ENCODE measurements at regions not wholly inside any gene's neighbourhood (a gene's known extent, or its start where the extent isn't known, plus 50 kb on each side); places are given as distances from the start of the nearest gene placed in this dataset.

GRCh38 chr12:83641789-83642188 is 955.1 kb downstream of the TMTC2 start:
- Histone ChIP-seq H3K4me1 (no peaks in the 10 kb centered on the region), H3K27ac (no peak overlapping the region), H3K36me3 (no peaks in the 10 kb centered on the region), H3K27me3 (replicated peaks in 1 of 7) (no peaks in the 10 kb centered on the region), H3K4me3 (no peak overlapping the region), H3K9me3 (peaks cover 0 to 17% (median 8%) of the 10 kb centered on the region in 8 donors)
- DNase-seq, result no peak
- TF ChIP-seq CTCF (IDR thresholded peaks at IDR 0.05 in 8 of 11, conservative IDR thresholded peaks at IDR 0.05 in 3 of 11) (no peak), POLR2AphosphoS5 (IDR thresholded peaks at IDR 0.05) (no peak), POLR2A (IDR thresholded peaks at IDR 0.05) (no peak)
- 88 to 97% (median 95%) methylated on average over 3 of the region's 3 CpGs for WGBS, 5 donors
- intact Hi-C loops (cut with DNase I; ENCODE audit: low total_unique reads), result no loop called here

DNA sequence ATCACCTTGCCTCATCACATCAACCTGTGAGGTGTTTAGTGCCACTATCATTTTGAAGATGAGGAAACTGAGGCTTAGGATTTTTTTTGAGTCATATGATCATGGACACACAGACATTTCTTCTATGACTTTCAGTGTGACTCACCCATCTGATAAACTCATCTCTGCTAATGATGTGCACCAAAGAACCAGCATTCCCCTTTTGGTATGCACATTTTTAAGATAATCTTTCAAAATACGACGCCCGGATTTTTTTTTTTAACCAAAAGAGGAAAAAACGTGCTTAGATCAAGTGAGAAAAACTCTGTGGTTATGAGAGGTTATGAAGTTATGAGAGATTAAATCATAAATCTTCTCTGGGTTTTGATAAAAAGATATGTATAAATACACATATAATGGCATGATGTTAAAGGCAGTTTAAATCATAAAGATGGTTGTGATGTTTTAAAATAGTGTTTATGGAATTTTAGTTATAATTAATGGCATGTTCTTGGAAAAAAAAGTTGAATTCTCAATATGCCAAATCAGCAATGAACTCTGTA is 948.1 kb downstream of the TMTC2 start:
- intact Hi-C loops (cut with DNase I; ENCODE audit: low total_unique reads), result no loop called here
- 57 to 77% (median 72%) methylated on average over 4 of the region's 4 CpGs for WGBS, 5 donors
- no peak for DNase-seq

GRCh38 chr12:83630526-83630925 is 943.8 kb downstream of the TMTC2 start:
- Histone ChIP-seq H3K36me3 (no peaks in the 10 kb centered on the region), H3K27ac (no peak overlapping the region), H3K27me3 (replicated peaks in 1 of 7) (no peaks in the 10 kb centered on the region), H3K4me1 (no peaks in the 10 kb centered on the region), H3K4me3 (no peak overlapping the region), H3K9me3 (no peaks in the 10 kb centered on the region)
- DNase-seq, result no peak
- WGBS, 5 donors, result 85 to 97% (median 89%) methylated on average over 1 of the region's 1 CpG
- no peak for TF ChIP-seq CTCF (IDR thresholded peaks at IDR 0.05 in 8 of 11, conservative IDR thresholded peaks at IDR 0.05 in 3 of 11)
- intact Hi-C loops (cut with DNase I; ENCODE audit: low total_unique reads), result no loop called here

More for the DNA sequence above, 948.1 kb downstream of the TMTC2 start:
- H3K36me3 ChIP-seq, result no peaks in the 10 kb centered on the region
- no peaks in the 10 kb centered on the region for H3K27me3 ChIP-seq (replicated peaks in 1 of 7)
- H3K27ac ChIP-seq, result no peak overlapping the region
- no peaks in the 10 kb centered on the region for H3K4me1 ChIP-seq
- no peak for TF ChIP-seq CTCF (IDR thresholded peaks at IDR 0.05 in 8 of 11, conservative IDR thresholded peaks at IDR 0.05 in 3 of 11)
- no peak for TF ChIP-seq POLR2A (IDR thresholded peaks at IDR 0.05)
- no peak for TF ChIP-seq POLR2AphosphoS5 (IDR thresholded peaks at IDR 0.05)
- H3K4me3 ChIP-seq, result no peak overlapping the region
- H3K9me3 ChIP-seq, result no peaks in the 10 kb centered on the region

GRCh38 chr12:83629931-83630330 is 943.2 kb downstream of the TMTC2 start:
- TF ChIP-seq CTCF (IDR thresholded peaks at IDR 0.05 in 8 of 11, conservative IDR thresholded peaks at IDR 0.05 in 3 of 11) (no peak), POLR2AphosphoS5 (IDR thresholded peaks at IDR 0.05) (no peak), POLR2A (IDR thresholded peaks at IDR 0.05) (no peak)
- Histone ChIP-seq H3K4me3 (no peak overlapping the region), H3K27ac (no peak overlapping the region), H3K4me1 (no peaks in the 10 kb centered on the region), H3K36me3 (no peaks in the 10 kb centered on the region), H3K27me3 (replicated peaks in 1 of 7) (no peaks in the 10 kb centered on the region), H3K9me3 (peaks cover 0 to 2% (median 0%) of the 10 kb centered on the region in 8 donors)
- no peak for DNase-seq
- intact Hi-C loops (cut with DNase I; ENCODE audit: low total_unique reads), result no loop called here
- WGBS, 5 donors, result 64 to 80% (median 69%) methylated on average over 3 of the region's 3 CpGs

Data from spleen (tissue), 11 donors.